DOHH2 (cell line): ENCODE measurements at regions not wholly inside any gene's neighbourhood (a gene's known extent, or its start where the extent isn't known, plus 50 kb on each side); places are given as distances from the start of the nearest gene placed in this dataset.

Source experiments
- H3F3A ChIP-seq: fragments of 200-600 bp; sonication (generic), shearing (Covaris generic); 2 replicates; pipeline ENCODE4 v1.6.0; 2016; ENCODE audit warnings: antibody characterized with exemption, mild to moderate bottlenecking; ENCODE audit not compliant: control insufficient read depth, insufficient read depth
- H3K27ac ChIP-seq: fragments of 200-600 bp; sonication (generic); 2 replicates; pipeline ENCODE4 v1.5.1; 2014; ENCODE audit warnings: low read depth, mild to moderate bottlenecking, low read length, moderate library complexity
- H3K27me3 ChIP-seq: fragments of 200-600 bp; sonication (generic); 2 replicates; pipeline ENCODE4 v1.6.1; 2014; ENCODE audit warnings: mild to moderate bottlenecking, low read length, mixed read lengths; ENCODE audit not compliant: control insufficient read depth
- H3K36me3 ChIP-seq: fragments of 200-600 bp; sonication (generic); 2 replicates; pipeline ENCODE4 v1.6.1; 2014; ENCODE audit warnings: mild to moderate bottlenecking, low read length, moderate library complexity, mixed read lengths; ENCODE audit not compliant: control insufficient read depth
- H3K4me1 ChIP-seq: fragments of 200-600 bp; sonication (generic); 2 replicates; pipeline ENCODE4 v1.6.1; 2014; ENCODE audit warnings: mild to moderate bottlenecking, low read length, mixed read lengths; ENCODE audit not compliant: control insufficient read depth
- H3K4me2 ChIP-seq: fragments of 200-600 bp; sonication (generic); 2 replicates; pipeline ENCODE4 v1.6.0; 2014; ENCODE audit warnings: mild to moderate bottlenecking, low read length, moderate library complexity
- H3K4me3 ChIP-seq: fragments of 200-600 bp; sonication (generic); 2 replicates; pipeline ENCODE4 v1.5.1; 2014; ENCODE audit warnings: mild to moderate bottlenecking, low read length, mixed read lengths
- H3K79me2 ChIP-seq: fragments of 200-600 bp; sonication (generic); 2 replicates; pipeline ENCODE4 v1.6.1; 2014; ENCODE audit warnings: mild to moderate bottlenecking, low read length, mixed read lengths; ENCODE audit not compliant: control insufficient read depth
- H3K9me2 ChIP-seq: fragments of 200-600 bp; sonication (generic); replicated peaks from 2 replicates; pipeline ENCODE4 v1.6.1; 2014; ENCODE audit warnings: mild to moderate bottlenecking, low read length, mixed read lengths; ENCODE audit not compliant: control insufficient read depth
- H3K9me3 ChIP-seq: fragments of 200-600 bp; sonication (generic); 2 replicates; pipeline ENCODE4 v1.6.1; 2014; ENCODE audit warnings: antibody characterized with exemption, low read length, mixed read lengths; ENCODE audit not compliant: control insufficient read depth, insufficient read depth
- H4K20me1 ChIP-seq: fragments of 200-600 bp; sonication (generic); 2 replicates; pipeline ENCODE4 v1.6.0; 2014; ENCODE audit warnings: low read depth, mild to moderate bottlenecking, antibody characterized with exemption, low read length, moderate library complexity; ENCODE audit not compliant: control insufficient read depth, insufficient read depth
- EZH2phosphoT487 ChIP-seq: fragments of 200-600 bp; sonication (generic); IDR thresholded peaks from 2 replicates; pipeline ENCODE4 v1.6.1; 2017; ENCODE audit warnings: borderline replicate concordance, mild to moderate bottlenecking, antibody characterized with exemption, low read length, moderate library complexity, mixed read lengths
- TF ChIP-seq, protein P1 (sequence below): fragments of 200-600 bp; sonication (generic); IDR thresholded peaks from one replicate; pipeline ENCODE4 v1.5.1; 2014; ENCODE audit warnings: antibody characterized with exemption, mild to moderate bottlenecking, low read depth, low read length; ENCODE audit not compliant: poor library complexity, severe bottlenecking

GRCh38 chr9:105858006-105858690, 163.8 kb downstream of the TMEM38B start:
- no peaks in the 10 kb centered on the region for H4K20me1 ChIP-seq
- no peak overlapping the region for H3K4me2 ChIP-seq
- no peak overlapping the region for H3K27ac ChIP-seq
- H3K9me3 ChIP-seq, result no peaks in the 10 kb centered on the region
- H3F3A ChIP-seq, result no peaks in the 10 kb centered on the region
- no peaks in the 10 kb centered on the region for H3K4me1 ChIP-seq
- TF ChIP-seq, protein P1, sequence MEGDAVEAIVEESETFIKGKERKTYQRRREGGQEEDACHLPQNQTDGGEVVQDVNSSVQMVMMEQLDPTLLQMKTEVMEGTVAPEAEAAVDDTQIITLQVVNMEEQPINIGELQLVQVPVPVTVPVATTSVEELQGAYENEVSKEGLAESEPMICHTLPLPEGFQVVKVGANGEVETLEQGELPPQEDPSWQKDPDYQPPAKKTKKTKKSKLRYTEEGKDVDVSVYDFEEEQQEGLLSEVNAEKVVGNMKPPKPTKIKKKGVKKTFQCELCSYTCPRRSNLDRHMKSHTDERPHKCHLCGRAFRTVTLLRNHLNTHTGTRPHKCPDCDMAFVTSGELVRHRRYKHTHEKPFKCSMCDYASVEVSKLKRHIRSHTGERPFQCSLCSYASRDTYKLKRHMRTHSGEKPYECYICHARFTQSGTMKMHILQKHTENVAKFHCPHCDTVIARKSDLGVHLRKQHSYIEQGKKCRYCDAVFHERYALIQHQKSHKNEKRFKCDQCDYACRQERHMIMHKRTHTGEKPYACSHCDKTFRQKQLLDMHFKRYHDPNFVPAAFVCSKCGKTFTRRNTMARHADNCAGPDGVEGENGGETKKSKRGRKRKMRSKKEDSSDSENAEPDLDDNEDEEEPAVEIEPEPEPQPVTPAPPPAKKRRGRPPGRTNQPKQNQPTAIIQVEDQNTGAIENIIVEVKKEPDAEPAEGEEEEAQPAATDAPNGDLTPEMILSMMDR, result no peak
- no peak for TF ChIP-seq EZH2phosphoT487
- H3K36me3 ChIP-seq, result no peaks in the 10 kb centered on the region
- no peaks in the 10 kb centered on the region for H3K27me3 ChIP-seq
- H3K9me2 ChIP-seq, result no peaks in the 10 kb centered on the region
- H3K79me2 ChIP-seq, result no peaks in the 10 kb centered on the region
- H3K4me3 ChIP-seq, result no peak overlapping the region

- no peak overlapping the region for H3K4me3 ChIP-seq
- no peaks in the 10 kb centered on the region for H3F3A ChIP-seq
- H3K27ac ChIP-seq, result no peak overlapping the region
- H4K20me1 ChIP-seq, result no peaks in the 10 kb centered on the region
- H3K4me1 ChIP-seq, result no peaks in the 10 kb centered on the region
- H3K4me2 ChIP-seq, result no peak overlapping the region
- H3K9me3 ChIP-seq, result no peaks in the 10 kb centered on the region
- no peaks in the 10 kb centered on the region for H3K36me3 ChIP-seq
- H3K27me3 ChIP-seq, result no peaks in the 10 kb centered on the region
- H3K79me2 ChIP-seq, result no peaks in the 10 kb centered on the region
- no peaks in the 10 kb centered on the region for H3K9me2 ChIP-seq
- TF ChIP-seq, protein P1, result no peak
- TF ChIP-seq EZH2phosphoT487, result no peak
These were observed 164.5 kb downstream of the TMEM38B start for GRCh38 chr9:105858877-105859276.

DNA sequence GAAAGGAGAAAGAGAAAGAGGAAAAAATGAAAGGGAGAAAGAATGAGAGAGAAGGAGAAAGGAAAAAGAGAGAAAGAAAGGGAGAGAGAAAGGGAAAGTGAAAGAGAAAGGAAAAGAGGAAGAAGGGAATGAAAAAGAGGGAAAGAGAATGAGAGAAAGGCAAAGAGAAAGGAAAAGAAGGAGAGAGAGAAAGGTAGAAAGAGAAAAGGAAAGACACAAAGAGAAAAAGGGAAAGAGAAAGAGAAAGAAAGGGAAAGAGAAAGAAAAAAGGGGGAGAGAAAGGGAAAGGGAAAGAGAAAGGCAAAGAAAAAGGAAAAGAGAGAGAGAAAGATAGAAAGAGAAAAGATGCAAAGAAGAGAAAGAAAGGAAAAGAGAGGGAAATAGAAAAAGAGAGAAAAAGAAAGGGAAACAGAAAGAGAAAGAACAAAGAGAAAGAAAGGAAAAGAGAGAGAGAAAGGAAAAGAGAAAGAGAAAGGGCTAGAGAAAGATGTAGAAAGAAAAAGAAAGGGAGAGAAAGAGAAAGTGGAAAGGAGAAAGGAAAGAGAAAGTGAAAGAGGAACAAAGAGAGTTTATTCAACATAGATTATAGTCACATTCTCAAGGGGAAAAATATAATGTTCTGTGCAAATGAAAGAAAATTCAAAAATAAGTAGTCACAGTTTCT, 165.2 kb downstream of the TMEM38B start:
- no peak overlapping the region for H3K4me2 ChIP-seq
- no peaks in the 10 kb centered on the region for H3K9me3 ChIP-seq

More for the DNA sequence above, 165.2 kb downstream of the TMEM38B start:
- H3K4me1 ChIP-seq, result no peaks in the 10 kb centered on the region
- no peaks in the 10 kb centered on the region for H4K20me1 ChIP-seq
- TF ChIP-seq EZH2phosphoT487, result no peak
- TF ChIP-seq, protein P1, result no peak
- no peaks in the 10 kb centered on the region for H3F3A ChIP-seq
- H3K9me2 ChIP-seq, result no peaks in the 10 kb centered on the region
- no peaks in the 10 kb centered on the region for H3K36me3 ChIP-seq
- H3K4me3 ChIP-seq, result no peak overlapping the region
- no peaks in the 10 kb centered on the region for H3K27me3 ChIP-seq
- H3K27ac ChIP-seq, result no peak overlapping the region
- no peaks in the 10 kb centered on the region for H3K79me2 ChIP-seq
